Keratinocyte (primary cell): ENCODE measurements at regions not wholly inside any gene's neighbourhood (a gene's known extent, or its start where the extent isn't known, plus 50 kb on each side); places are given as distances from the start of the nearest gene placed in this dataset.

ENCODE experiments used
- CTCF ChIP-seq, 3 experiments: IDR thresholded peaks in 1 of 3; conservative IDR thresholded peaks in 1 of 3; optimal IDR thresholded peaks in 1 of 3; 2 replicates in 2 of 3; 3 replicates in 1 of 3; pipeline versions ENCODE3 to v1.5.1; 2011; ENCODE audit warnings: low read length in 3 of 3, mild to moderate bottlenecking in 3 of 3, moderate library complexity in 2 of 3, control low read depth in 1 of 3, inconsistent platforms in 1 of 3; ENCODE audit not compliant: insufficient read depth in 2 of 3; ENCODE audit errors: extremely low read depth in 1 of 3
- EZH2 ChIP-seq: IDR thresholded peaks from one replicate; pipeline ENCODE4 v1.6.1; 2012; ENCODE audit warnings: inconsistent platforms, mild to moderate bottlenecking, low read length, moderate library complexity

- no peak for TF ChIP-seq CTCF (optimal IDR thresholded peaks at IDR 0.05 in 1 of 3, IDR thresholded peaks at IDR 0.05 in 1 of 3, conservative IDR thresholded peaks at IDR 0.05 in 1 of 3; ENCODE audit: extremely low read depth in 1 of 3, insufficient read depth in 2 of 3, low read length in 3 of 3)
- no peak for TF ChIP-seq EZH2
Observed at GRCh38 chr5:13464532-13465193, 479.8 kb downstream of the DNAH5 start.
